HG02852 (cell line): ENCODE measurements at regions not wholly inside any gene's neighbourhood (a gene's known extent, or its start where the extent isn't known, plus 50 kb on each side); places are given as distances from the start of the nearest gene placed in this dataset.
A peak's percentile ranks its signal among the peaks of the same experiment; 100 is the strongest.

Experiments
- ATAC-seq: cut with Tn5 transposase; IDR thresholded peaks from one replicate; pipeline ENCODE4 v1.9.1; 2021; ENCODE audit warnings: mild to moderate bottlenecking, moderate library complexity; ENCODE audit not compliant: unreplicated experiment

DNA sequence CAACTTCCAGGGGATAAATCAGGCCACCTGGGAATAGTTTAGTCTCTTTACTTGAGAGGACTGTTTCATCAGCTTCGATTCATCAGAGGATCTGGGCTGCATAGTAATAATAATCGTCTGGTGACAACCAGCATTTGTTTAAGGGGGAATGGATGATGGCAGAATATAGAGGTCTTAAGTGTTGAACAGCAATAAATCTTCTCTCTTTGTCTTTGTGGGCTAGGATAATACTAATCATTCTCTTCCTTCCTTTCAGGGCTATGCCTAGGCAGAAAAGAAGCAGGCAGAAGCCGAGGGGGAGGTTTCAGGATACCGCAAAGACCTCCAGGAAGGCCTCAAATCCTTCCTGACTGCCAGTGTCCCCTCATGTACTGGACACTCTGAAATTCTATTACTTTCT lies 150.4 kb upstream of the GAREM1 start:
- no peak for ATAC-seq

- no peak for ATAC-seq
Measured at GRCh38 chr18:32618546-32618945, 147.9 kb upstream of the GAREM1 start.

DNA sequence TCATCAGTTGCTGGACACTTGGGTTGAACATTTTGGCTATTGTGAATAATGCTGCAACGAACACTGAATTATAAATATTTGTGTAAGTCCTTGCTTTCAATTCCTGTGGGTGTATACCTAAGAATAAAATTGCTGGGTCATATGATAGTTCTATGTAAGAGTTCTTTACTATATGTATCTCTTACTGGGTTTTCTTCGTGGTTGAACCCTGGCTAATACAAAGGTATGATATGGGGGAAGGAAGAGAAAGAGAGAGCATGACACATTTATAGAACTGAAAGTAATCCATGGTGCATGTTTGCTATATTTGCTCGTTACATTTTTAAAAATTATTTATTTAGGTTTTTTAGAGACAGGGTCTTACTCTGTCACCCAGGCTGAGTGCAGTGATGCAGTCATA lies 143.1 kb upstream of the GAREM1 start:
- no peak for ATAC-seq

- ATAC-seq, result no peak
Measured at GRCh38 chr18:32612651-32613050, 142.0 kb upstream of the GAREM1 start.

DNA sequence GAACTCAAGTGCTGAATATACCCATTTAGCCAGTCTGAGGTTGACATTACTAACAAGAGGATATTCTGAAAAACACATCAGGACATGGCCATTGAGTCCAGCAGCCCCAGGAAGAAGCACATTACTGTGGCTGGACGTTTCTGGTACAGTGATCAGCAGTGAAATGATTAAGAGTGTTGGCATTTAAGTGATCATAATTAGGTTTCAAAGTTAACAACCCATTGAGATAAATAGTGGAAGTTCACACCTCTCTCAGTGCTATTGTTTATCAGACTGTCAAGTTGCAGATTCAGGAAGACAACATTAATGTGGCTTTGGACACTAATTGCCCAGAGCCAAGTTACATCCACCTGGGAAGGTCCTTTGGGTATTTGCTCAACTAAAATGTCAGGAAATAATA lies 139.5 kb upstream of the GAREM1 start:
- ATAC-seq, result no peak

GRCh38 chr18:32607816-32608215 lies 137.1 kb upstream of the GAREM1 start:
- no peak for ATAC-seq

DNA sequence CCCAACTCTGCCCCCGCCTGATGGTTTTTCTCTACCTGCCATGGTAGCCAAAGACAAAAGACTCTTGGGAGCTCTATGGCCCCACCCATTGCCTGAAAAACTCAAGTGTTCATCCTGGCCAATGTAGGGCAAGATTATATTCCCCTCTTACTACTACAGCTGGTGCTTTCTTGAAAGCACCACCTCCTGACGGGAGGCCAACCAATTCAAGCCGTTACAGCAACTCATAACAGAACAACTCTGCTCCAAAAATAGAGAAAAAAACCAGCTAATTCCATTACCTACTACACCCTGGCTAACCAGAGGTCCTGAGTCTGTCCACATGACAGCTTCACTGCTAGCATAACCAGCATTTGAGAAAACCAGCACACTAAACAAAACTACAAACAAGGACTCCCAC lies 127.5 kb upstream of the GAREM1 start:
- peak; percentile 51 for ATAC-seq

DNA sequence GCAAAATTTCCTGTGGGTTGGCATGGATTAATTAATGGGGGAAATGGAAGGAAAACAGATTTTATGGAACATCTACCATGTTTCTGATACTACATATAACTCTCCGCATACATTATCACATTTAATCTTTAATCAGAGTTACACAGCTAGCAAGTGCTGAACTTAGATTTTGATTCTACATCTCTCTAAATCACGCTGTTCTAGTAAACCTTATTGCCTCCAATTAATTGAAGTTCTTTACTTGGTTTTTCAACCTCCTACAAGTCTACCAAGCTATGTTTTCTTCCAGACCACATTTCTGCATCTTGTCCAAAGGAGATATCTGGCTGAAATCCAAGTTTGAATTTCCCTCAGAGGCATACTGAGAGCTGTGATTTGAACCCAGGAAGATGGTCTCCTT lies 125.8 kb upstream of the GAREM1 start:
- ATAC-seq, result no peak

- no peak for ATAC-seq
Measured at GRCh38 chr18:32595832-32596231, 125.2 kb upstream of the GAREM1 start.

DNA sequence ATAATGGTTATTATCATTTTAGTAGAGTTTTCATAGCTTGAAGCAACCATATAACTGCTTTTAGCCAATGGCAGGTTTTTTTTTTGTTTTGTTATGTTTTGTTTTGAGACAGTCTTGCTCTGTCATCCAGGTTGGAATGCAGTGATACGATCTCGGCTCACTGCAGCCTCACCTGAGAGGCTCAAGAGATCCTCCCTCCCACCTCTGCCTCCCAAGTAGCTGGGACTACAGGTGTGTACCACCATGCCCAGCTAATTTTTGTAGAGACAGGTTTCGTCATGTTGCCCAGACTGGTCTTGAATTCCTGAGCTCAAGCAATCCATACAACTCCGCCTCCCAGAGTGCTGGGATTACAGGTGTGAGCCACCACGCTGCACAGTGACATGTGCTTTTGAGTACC lies 117.5 kb upstream of the GAREM1 start:
- ATAC-seq, result no peak

GRCh38 chr18:32583431-32583830 lies 112.7 kb upstream of the GAREM1 start:
- ATAC-seq, result no peak

DNA sequence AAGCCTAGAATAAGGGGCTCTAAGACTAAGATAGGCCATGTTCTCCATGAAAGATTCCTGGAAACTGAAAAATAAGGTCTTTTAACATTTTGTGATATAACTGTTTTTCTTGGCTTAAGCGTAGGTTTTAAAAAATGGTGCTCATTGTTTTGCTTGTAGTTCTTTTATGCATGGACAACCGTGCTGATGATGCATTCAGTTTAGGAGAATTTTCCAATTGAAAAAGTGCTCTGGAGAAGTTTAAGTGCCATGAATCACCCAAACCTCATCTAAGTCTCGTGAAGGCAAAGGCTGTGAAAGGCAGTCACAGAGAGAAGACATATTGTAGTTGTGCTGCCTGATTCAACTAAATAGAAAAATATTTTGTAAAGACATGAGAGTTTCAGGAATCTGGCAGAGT lies 111.8 kb upstream of the GAREM1 start:
- ATAC-seq, result no peak

DNA sequence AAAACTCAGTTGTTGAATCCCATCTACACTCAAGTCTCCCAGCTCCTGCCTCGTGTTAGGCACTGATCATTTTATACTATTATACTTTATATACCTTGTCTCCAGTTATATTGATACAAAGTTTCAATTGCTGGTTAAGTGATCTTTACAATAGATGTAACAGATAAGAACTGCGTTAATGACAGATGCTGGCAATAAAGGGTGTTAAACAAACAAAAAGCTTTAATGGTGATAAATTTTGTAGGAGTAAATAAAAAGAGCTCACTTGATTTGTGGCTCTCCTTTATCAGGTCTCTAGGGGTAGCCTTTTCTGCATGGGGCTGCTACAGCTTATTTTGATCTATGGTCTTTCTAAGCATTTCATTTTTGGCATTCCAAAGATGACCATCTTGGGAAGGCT lies 106.9 kb upstream of the GAREM1 start:
- ATAC-seq, result no peak

- no peak for ATAC-seq
Measured at GRCh38 chr18:32576296-32576916, 105.7 kb upstream of the GAREM1 start.

DNA sequence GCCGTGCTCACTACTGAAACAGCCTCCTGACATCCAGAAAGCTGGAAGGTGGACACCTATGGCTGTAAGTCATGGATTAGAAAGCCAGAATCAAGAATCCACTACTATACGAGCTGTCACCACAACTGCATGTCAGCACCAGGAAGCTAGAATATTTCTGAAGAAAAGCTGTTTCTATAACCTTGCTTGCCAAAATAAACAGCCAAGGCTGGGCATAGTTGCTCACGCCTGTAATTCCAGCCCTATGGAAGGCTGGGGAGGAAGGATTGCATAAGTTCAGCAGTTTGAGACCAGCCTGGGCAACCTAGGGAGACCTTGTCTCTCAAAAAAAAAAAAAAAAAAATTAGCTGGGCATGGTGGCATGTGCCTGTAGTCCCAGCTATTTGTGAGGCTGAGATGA lies 96.3 kb upstream of the GAREM1 start:
- no peak for ATAC-seq

- ATAC-seq, result no peak
Measured at GRCh38 chr18:32553640-32554365, 83.1 kb upstream of the GAREM1 start.

DNA sequence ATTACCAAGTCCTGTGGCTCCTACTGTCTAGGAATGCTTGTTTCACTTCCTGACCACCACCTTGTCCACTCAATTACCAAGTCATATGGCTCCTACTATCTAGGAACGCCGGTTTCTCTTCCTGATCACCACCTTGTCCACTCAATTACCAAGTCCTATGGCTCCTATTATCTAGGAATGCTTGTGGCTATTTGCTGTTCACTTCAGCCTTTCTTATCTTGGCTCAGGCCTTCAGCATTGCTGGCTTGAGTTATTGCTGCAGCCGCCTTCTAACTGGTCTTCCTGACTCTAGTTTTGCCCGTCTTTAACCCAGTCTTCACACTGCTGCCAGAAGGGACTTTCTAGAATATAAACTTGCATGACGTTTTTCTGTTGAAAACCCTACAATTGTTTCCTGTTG lies 82.5 kb upstream of the GAREM1 start:
- ATAC-seq, result no peak

DNA sequence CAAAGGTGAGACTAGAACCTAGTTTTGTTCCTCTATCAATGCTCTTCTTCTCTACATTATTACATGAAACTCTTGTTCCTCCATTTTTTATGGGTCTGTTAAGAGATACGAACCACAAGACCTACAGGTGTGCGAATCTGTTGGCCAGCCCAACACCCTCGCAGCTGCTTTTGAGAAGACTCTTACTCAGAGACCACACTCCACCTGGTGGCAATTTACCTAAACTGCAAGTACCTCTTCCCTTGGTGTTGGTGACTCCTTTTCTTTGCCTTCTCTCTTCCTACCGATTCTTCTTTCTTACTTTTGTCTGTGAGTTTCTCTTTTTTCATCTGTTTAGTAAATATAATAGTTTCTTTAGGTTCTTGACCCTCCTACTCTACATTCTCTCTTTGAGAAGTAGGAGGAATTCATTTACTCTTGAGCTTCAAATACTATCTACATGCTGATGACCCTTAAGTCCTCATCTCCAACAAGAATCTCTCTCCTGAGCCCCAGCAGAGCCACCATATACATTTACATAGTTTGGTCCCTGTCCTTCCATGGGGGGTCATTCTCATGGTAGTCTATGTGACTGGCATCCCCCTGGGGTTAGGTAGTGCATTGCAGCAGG lies 81.8 kb upstream of the GAREM1 start:
- peak; percentile 86 for ATAC-seq

DNA sequence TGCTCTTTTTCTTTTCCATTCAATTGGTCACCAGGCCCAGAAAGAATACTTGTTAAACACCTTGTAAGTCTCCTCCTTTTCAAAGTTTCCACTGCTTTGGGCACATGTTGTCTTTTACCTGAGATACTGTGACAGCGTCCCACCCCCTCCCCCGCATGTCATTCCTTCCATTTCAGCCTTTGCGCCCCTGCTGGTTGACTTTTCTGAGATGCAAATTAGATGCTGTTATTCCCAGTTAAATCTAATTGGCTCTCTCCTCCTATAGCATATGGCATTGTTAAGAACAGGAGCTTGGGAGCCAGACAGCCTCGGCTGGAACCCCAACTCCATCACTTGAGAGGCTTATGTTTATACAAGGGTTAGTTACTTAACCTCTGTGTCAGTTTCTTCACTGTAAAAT lies 80.3 kb upstream of the GAREM1 start:
- ATAC-seq, result no peak

GRCh38 chr18:32549248-32550110 lies 78.8 kb upstream of the GAREM1 start:
- ATAC-seq, result peak; percentile 77

DNA sequence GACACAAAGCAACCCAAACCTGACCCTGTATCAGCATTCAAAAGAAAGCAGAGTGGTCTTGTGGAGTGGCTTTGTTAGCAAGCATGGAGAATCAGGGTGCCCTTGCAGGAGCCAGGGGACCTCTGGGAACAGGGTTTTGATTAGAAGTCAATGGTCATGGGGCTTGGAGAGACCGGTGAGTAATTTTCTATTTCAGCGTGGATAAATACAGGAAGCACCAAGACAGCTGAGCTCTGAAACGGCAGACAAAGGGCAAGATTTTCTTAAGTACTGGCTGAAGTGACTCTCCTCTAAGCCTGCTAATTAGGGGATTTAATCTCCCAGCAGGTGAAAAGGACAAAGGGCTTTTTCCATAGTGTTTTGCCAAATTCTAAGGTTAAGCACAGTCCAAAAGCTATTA lies 78.0 kb upstream of the GAREM1 start:
- ATAC-seq, result no peak

DNA sequence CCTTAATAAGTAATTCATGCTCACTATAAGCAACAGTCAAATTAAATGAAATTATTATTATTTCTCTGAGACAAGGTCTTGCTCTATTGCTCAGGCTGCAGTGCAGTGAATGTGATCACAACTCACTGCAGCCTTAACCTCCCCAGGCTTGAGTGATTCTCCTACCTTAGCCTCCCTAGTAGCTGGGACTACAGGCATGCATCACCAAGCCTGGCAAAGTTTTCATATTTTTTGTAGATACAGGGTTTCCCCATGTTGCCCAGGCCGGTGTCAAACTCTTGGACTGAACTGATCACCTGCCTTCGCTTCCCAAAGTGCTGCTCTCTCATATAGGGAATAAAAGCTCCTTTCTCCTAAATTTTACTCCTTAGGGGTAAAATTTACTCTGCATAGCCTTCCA lies 74.9 kb upstream of the GAREM1 start:
- no peak for ATAC-seq
